ENCODE measurements at regions not wholly inside any gene's neighbourhood (a gene's known extent, or its start where the extent isn't known, plus 50 kb on each side); places are given as distances from the start of the nearest gene placed in this dataset.
"Not testable (repeated sequence)": the region's sequence is repeated elsewhere in the genome, so short reads cannot be mapped to it uniquely, and the experiment has no call there.

DNA sequence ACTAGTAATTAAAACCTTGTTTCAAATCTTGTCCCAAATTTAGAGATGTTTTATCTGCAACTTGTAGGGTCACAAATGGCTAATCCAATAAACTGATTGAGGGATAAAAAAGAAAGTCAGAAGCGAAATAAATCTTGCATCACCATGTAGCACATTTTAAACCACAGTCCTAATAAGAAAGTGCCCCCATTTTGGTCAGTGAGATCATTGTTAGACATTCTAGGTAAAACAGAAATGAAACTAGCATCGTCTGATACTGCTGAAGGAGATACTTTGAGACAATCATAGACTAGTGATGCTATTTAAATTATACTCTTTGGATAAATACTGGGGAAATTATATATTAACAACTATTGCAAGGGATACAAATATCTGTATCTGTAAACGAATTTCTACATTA lies 247.9 kb downstream of the AMY1C start:
- no peak for DNase-seq (ENCODE audit: low read depth)
- H3K4me3 ChIP-seq (ENCODE audit: low read depth, low read length) = no peak overlapping the region
- TF ChIP-seq, protein P1, sequence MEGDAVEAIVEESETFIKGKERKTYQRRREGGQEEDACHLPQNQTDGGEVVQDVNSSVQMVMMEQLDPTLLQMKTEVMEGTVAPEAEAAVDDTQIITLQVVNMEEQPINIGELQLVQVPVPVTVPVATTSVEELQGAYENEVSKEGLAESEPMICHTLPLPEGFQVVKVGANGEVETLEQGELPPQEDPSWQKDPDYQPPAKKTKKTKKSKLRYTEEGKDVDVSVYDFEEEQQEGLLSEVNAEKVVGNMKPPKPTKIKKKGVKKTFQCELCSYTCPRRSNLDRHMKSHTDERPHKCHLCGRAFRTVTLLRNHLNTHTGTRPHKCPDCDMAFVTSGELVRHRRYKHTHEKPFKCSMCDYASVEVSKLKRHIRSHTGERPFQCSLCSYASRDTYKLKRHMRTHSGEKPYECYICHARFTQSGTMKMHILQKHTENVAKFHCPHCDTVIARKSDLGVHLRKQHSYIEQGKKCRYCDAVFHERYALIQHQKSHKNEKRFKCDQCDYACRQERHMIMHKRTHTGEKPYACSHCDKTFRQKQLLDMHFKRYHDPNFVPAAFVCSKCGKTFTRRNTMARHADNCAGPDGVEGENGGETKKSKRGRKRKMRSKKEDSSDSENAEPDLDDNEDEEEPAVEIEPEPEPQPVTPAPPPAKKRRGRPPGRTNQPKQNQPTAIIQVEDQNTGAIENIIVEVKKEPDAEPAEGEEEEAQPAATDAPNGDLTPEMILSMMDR (conservative IDR thresholded peaks at IDR 0.05; ENCODE audit: low read depth, low read length) = no peak

DNA sequence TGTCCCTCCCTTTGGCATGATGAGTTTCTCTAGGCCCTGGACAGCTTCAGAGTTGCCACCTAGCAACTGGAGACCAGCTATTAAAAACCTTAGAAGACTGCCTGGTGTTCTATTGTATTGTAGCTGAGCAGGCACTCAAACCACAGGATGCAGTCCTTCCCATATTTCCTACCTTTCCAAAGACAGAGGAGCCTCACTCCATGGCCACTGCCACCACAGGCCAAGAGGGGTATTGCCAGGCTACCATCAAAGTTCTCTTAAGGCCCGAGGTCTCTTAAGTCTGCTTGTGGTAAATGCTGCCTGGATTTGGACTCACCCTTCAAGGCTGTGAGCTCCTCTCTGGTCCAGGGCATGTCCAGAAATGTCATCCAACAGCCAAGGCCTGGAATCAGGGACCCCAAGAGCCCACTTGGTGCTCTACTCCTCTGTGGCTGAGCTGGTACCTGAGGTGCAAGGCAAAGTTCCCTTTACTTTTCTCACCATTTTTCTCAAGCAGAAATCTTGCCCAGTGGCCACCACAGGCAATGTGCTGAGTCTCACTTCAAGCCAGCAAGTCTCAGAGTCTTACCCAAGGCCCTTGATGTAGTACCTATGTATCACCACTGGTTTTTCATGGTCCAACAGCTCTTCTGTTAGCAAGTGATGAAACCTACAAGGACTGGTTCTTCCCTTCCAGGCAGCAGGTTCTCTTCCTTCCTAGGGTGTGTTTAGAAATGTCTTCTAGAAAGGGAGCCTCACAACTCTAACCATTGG lies 269.4 kb downstream of the AMY1C start:
- H3K4me3 ChIP-seq (ENCODE audit: low read depth, low read length) = no peak overlapping the region
- TF ChIP-seq, protein P1 (conservative IDR thresholded peaks at IDR 0.05; ENCODE audit: low read depth, low read length) = no peak
- no peak for DNase-seq (ENCODE audit: low read depth)

DNA sequence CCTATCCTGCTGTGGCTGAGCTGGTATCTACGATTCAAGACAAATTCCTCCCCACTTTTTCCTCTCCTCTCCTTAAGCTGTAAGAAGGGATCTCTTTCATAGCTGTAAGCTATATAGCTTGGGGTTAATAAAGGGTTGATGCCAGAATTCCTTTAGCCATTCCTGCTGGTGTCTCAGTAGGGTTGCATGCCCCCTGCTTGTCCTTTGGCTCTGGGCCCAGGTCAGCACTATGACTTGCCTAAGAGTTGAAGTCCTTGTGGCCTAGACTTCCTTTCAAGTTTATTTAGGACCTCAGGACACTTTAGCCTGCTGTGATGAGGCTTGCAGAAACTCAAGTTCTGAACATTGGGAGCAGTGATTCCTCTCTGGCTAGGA lies 270.0 kb downstream of the AMY1C start:
- TF ChIP-seq, protein P1 (conservative IDR thresholded peaks at IDR 0.05; ENCODE audit: low read depth, low read length) = no peak
- H3K4me3 ChIP-seq (ENCODE audit: low read depth, low read length) = no peak overlapping the region
- DNase-seq (ENCODE audit: low read depth) = no peak

DNA sequence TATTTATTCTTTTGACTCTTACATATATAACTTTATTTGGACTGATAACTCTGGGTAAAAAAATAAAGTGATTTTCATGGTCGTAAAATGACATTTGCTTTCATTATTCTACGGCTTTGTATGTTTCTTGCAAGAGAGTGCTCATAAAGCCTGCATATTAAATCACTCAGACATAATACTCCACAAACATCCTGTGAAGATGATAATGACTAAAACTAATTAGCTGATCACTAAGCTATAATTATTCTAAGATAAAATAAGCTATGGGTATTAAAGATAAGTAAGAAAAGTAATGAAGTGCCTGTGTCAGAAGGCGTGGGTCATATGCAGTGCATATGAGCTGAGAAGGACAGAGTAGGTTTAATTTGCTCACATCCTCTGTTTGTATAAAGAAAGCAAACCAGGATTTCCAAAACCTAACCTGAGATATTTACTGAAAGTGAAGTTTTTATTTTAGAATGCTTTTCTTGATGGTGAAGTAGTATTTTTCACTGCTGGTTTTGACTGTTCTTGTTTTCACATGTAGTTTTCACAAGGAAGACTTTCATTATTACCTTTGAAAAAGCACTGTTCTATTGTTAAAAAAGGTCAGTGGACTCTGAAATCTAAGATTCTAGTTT lies 278.8 kb downstream of the AMY1C start:
- no peak for DNase-seq (ENCODE audit: low read depth)
- H3K4me3 ChIP-seq (ENCODE audit: low read depth, low read length) = no peak overlapping the region
- TF ChIP-seq, protein P1 (conservative IDR thresholded peaks at IDR 0.05; ENCODE audit: low read depth, low read length) = no peak

DNA sequence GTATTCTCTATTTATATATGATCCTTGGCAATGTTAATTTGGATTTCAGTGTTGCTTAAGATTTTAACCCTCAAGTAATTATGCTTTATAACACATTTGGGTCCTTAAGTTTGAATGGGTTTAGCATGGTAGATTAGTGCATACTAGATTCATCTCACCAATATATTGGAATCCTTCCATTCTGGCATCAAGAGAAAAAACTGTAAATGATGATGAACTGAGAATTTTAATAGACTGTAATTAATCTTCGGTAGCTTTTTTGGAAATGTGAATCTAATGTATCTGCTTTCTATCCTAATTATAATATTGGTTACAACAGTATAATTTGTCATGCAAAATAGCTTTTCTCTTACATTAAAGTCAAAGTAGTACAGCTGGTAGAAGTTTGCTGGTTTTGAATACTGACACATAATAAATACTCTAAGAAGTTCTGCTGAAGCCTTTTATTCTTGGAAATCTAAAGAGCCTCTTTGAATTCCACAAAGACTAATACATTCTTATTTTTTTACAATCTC lies 279.8 kb downstream of the AMY1C start:
- no peak for DNase-seq (ENCODE audit: low read depth)
- TF ChIP-seq, protein P1 (conservative IDR thresholded peaks at IDR 0.05; ENCODE audit: low read depth, low read length) = no peak

DNA sequence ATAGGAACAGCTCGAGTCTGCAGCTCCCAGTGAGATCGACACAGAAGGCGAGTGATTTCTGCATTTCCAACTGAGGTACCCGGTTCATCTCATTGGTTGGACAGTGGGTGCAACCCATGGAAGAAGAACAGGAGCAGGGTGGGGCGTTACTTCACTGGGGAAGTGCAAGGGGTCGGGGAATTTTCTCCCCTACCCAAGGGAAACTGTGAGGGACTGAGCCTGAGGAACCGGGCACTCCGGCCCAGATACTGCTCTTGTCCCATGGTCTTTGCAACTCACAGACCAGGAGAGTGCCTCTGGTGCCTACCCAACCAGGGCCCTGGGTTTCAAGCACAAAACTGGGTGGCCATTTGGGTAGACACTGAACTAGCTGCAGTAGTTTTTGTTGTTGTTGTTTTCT lies 307.1 kb downstream of the AMY1C start:
- DNase-seq (ENCODE audit: low read depth) = no peak

More for the DNA sequence above, 279.8 kb downstream of the AMY1C start:
- H3K4me3 ChIP-seq (ENCODE audit: low read depth, low read length) = no peak overlapping the region

DNA sequence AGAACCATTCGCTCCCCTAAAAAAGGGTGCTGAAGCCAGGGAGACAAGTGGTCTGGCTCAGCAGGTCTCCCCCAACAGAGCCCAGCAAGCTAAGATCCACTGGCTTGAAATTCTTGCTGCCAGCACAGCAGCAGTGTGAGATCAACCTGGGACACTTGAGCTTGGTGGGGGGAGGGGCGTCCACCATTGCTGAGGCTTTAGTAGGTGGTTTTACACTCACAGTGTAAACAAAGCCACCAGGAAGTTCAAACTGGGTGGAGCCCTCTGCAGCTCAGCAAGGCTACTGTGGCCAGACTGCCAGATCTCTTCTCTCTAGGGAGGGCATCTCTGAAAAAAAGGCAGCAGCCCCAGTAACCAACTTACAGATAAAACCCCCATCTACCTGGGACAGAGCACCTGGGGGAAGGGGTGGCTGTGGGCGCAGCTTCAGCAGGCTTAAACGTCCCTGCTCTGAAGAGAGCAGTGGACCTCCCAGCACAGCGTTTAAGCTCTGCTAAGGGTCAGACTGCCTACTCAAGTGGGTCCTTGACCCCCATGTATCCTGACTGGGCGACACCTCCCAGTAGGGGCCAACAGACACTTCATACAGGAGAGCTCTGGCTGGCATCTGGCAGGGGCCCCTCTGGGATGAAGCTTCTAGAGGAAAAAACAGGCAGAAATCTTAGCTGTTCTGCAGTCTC lies 307.7 kb downstream of the AMY1C start:
- DNase-seq (ENCODE audit: low read depth); H3K4me3 ChIP-seq (ENCODE audit: low read depth, low read length): not testable (repeated sequence)

More for the DNA sequence above, 307.1 kb downstream of the AMY1C start:
- TF ChIP-seq, protein P1 (conservative IDR thresholded peaks at IDR 0.05; ENCODE audit: low read depth, low read length) = no peak
- no peak overlapping the region for H3K4me3 ChIP-seq (ENCODE audit: low read depth, low read length)

DNA sequence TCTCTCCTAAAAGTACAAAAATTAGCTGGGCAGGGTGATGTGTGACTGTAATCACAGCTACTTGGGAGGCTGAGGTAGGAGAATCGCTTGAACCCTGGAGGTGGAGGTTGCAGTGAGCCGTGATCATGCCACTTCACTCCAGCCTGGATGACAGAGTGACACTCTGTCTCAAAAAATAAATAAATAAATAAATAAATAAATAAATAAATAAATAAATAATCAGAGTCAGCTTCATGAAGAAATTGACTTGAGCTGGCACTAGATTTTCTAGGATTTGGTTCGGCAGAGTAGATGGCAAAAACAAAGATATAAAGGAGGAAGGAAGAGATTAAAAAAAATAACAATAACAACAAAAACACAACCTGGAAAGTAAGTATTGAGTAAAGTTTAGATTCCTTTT lies 311.9 kb downstream of the AMY1C start:
- H3K4me3 ChIP-seq (ENCODE audit: low read depth, low read length); DNase-seq (ENCODE audit: low read depth): not testable (repeated sequence)

Measured in choroid plexus epithelial cell (primary cell).